ENCODE measurements at regions not wholly inside any gene's neighbourhood (a gene's known extent, or its start where the extent isn't known, plus 50 kb on each side); places are given as distances from the start of the nearest gene placed in this dataset.

DNA sequence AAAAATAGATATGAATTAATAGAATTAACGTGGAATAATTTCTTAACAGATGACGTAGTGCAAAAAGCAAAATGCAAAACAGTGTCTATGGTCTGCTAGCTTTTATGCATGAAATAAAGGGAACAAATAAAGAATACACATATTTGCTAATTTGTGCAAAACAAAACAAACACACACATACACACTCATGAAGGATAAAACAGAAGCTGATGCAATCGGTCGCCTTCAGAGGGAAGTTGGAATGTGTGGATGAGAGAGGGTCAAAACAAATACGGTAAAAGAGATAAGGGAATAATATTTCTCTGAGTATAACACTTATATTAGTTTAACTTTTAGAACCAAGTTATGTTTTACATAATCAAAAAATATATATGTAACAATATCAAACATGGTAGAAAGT, 1160.9 kb upstream of the PCDH9 start (continued):
- no peak for TF ChIP-seq FOXJ3 (CRISPR knock-in tag; IDR thresholded peaks at IDR 0.05)

DNA sequence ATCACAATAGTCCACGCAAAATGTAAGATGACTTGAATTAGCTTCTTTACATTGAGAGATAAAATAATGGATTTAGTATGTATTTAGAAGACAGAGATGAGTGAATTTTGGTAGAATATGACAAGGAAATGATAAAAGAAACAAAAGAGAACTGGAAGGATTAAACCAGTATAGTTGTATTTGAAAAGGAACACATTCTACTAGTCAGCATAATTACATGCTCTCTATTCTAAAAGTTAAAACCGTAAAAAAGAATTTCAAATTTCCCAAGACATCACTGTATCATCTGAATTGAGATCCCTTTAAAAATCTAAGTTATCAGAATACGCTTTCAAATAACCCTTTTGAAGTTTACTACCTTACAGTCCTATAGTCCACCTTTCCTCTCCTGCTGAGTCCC, 1156.7 kb upstream of the PCDH9 start:
- ChIA-PET POLR2A (no interaction called here), CTCF (no interaction called here)
- no peak overlapping the region for H3K27ac ChIP-seq (ENCODE audit: low read depth in 2 of 2, low read length in 1 of 2)
- no peaks in the 10 kb centered on the region for H3K79me2 ChIP-seq (ENCODE audit: insufficient read depth)
- H3K36me3 ChIP-seq (replicated peaks in 1 of 2; ENCODE audit: control insufficient read depth in 1 of 2, insufficient read depth in 2 of 2, low read length in 1 of 2): no peaks in the 10 kb centered on the region
- H2AFZ ChIP-seq (ENCODE audit: low read depth): no peak overlapping the region
- WGBS (ENCODE audit: low lambda C conversion rate): 83% methylated on average over 3 of the region's 3 CpGs
- H4K20me1 ChIP-seq (ENCODE audit: insufficient read depth): no peaks in the 10 kb centered on the region
- no peaks in the 10 kb centered on the region for H3K9me2 ChIP-seq
- no peak overlapping the region for H3K9ac ChIP-seq
- H3K4me3 ChIP-seq (ENCODE audit: low read depth in 2 of 2, low read length in 1 of 2): no peak overlapping the region
- H3F3A ChIP-seq (replicated peaks; ENCODE audit: insufficient read depth): no peaks in the 10 kb centered on the region
- H3K27me3 ChIP-seq (ENCODE audit: insufficient read depth): no peaks in the 10 kb centered on the region
- H3K4me2 ChIP-seq: no peak overlapping the region
- TF ChIP-seq FOXJ3 (CRISPR knock-in tag; IDR thresholded peaks at IDR 0.05) (no peak), NFIC (IDR thresholded peaks at IDR 0.05; ENCODE audit: borderline replicate concordance) (no peak)
- TF ChIP-seq, protein P1, sequence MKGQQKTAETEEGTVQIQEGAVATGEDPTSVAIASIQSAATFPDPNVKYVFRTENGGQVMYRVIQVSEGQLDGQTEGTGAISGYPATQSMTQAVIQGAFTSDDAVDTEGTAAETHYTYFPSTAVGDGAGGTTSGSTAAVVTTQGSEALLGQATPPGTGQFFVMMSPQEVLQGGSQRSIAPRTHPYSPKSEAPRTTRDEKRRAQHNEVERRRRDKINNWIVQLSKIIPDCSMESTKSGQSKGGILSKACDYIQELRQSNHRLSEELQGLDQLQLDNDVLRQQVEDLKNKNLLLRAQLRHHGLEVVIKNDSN (IDR thresholded peaks at IDR 0.05; ENCODE audit: borderline replicate concordance, low read depth): no peak
- H3K9me3 ChIP-seq: no peaks in the 10 kb centered on the region
- H3K4me1 ChIP-seq (ENCODE audit: control insufficient read depth in 1 of 2, insufficient read depth in 2 of 2, low read depth in 1 of 2, low read length in 1 of 2): no peaks in the 10 kb centered on the region
- DNase-seq: no peak

DNA sequence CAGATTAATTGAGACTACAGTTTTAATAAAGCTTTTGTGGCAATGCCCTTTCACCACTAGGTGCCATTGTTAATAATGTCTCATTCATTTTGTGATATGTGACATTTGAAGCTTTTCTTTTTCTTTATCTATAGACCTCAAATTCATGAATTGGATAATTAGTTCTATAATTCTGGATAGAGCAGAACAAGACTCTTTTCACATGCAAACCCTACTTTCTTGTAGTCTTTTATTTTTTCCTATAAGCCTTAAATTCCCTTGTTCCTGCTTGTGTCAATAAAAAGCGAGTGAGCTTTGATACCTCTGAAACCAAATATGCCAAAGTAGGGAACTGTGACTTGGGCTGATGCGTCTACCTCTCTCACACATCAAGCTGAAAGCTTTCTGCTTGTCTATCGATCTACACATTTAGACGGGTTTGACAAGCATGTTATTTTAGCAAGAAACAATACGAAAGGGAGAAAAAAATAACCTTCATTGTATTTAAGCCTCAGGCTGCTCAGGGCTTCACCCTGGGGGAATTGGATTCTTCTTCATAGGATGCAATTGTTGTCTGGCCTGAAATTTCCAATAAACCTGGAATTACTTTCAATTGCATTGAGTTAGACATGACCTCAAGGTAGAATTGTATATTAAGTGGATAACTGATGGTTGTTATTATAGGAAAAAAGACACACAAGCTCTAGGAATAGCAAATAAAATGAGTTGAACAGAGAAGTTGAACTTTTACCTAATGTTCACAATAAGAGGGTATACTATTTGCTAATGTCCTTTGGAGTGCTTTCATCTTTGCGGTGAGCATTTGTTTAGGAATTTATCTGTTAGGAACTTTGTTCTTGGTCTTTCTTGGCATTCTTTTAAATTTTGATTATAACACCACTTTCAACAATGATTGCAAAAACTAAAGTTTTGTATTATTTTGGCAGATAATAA, 1150.2 kb upstream of the PCDH9 start:
- DNase-seq: no peak
- Histone ChIP-seq H3K9ac (no peak overlapping the region), H4K20me1 (ENCODE audit: insufficient read depth) (no peaks in the 10 kb centered on the region), H3K27me3 (ENCODE audit: insufficient read depth) (no peaks in the 10 kb centered on the region), H3K36me3 (replicated peaks in 1 of 2; ENCODE audit: control insufficient read depth in 1 of 2, insufficient read depth in 2 of 2, low read length in 1 of 2) (no peaks in the 10 kb centered on the region), H3K27ac (ENCODE audit: low read depth in 2 of 2, low read length in 1 of 2) (no peak overlapping the region), H3K79me2 (ENCODE audit: insufficient read depth) (no peaks in the 10 kb centered on the region), H3K9me3 (no peaks in the 10 kb centered on the region), H3F3A (replicated peaks; ENCODE audit: insufficient read depth) (no peaks in the 10 kb centered on the region), H3K9me2 (no peaks in the 10 kb centered on the region), H3K4me2 (no peak overlapping the region), H3K4me3 (ENCODE audit: low read depth in 2 of 2, low read length in 1 of 2) (no peak overlapping the region), H3K4me1 (ENCODE audit: control insufficient read depth in 1 of 2, insufficient read depth in 2 of 2, low read depth in 1 of 2, low read length in 1 of 2) (no peaks in the 10 kb centered on the region), H2AFZ (ENCODE audit: low read depth) (no peak overlapping the region)
- ChIA-PET CTCF (no interaction called here), POLR2A (no interaction called here)
- TF ChIP-seq JUND (IDR thresholded peaks at IDR 0.05) (no peak), FOXJ3 (CRISPR knock-in tag; IDR thresholded peaks at IDR 0.05) (no peak), CHD2 (IDR thresholded peaks at IDR 0.05; ENCODE audit: low read length, partially characterized antibody) (no peak), TEAD4 (IDR thresholded peaks at IDR 0.05; ENCODE audit: borderline replicate concordance, insufficient read depth) (no peak), SIN3A (IDR thresholded peaks at IDR 0.05; ENCODE audit: borderline replicate concordance, low read depth, low read length) (no peak), NRF1 (IDR thresholded peaks at IDR 0.05; ENCODE audit: low read depth, low read length) (no peak), RXRA (IDR thresholded peaks at IDR 0.05; ENCODE audit: borderline replicate concordance, low read depth) (no peak), MXI1 (IDR thresholded peaks at IDR 0.05; ENCODE audit: low read depth, low read length) (no peak), TCF12 (IDR thresholded peaks at IDR 0.05) (no peak), NFIC (IDR thresholded peaks at IDR 0.05; ENCODE audit: borderline replicate concordance) (no peak), FOXM1 (IDR thresholded peaks at IDR 0.05; ENCODE audit: low read depth) (no peak)
- TF ChIP-seq, protein P2, sequence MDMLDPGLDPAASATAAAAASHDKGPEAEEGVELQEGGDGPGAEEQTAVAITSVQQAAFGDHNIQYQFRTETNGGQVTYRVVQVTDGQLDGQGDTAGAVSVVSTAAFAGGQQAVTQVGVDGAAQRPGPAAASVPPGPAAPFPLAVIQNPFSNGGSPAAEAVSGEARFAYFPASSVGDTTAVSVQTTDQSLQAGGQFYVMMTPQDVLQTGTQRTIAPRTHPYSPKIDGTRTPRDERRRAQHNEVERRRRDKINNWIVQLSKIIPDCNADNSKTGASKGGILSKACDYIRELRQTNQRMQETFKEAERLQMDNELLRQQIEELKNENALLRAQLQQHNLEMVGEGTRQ (IDR thresholded peaks at IDR 0.05; ENCODE audit: borderline replicate concordance, low read depth, low read length): no peak
- TF ChIP-seq, protein P3, sequence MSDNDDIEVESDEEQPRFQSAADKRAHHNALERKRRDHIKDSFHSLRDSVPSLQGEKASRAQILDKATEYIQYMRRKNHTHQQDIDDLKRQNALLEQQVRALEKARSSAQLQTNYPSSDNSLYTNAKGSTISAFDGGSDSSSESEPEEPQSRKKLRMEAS (IDR thresholded peaks at IDR 0.05; ENCODE audit: low read depth): no peak
- WGBS (ENCODE audit: low lambda C conversion rate): 71% methylated on average over 6 of the region's 6 CpGs

All from SK-N-SH (cell line).